ENCODE measurements at regions not wholly inside any gene's neighbourhood (a gene's known extent, or its start where the extent isn't known, plus 50 kb on each side); places are given as distances from the start of the nearest gene placed in this dataset.

- Histone ChIP-seq H3K36me3 (ENCODE audit: insufficient read depth, low read length) (no peaks in the 10 kb centered on the region), H3K27me3 (ENCODE audit: insufficient read depth, low read length) (no peaks in the 10 kb centered on the region)
These were observed 57.5 kb upstream of the WDR1 start for GRCh38 chr4:10173754-10174749.

GRCh38 chr4:10173037-10173753 is 56.6 kb upstream of the WDR1 start:
- Histone ChIP-seq H3K36me3 (ENCODE audit: insufficient read depth, low read length) (no peaks in the 10 kb centered on the region), H3K9me3 (ENCODE audit: low read length) (no peaks in the 10 kb centered on the region), H3K4me1 (ENCODE audit: insufficient read depth, low read length) (no peaks in the 10 kb centered on the region), H3K4me3 (ENCODE audit: low read length) (no peak overlapping the region), H2AFZ (ENCODE audit: low read depth, low read length) (no peak overlapping the region), H3K27me3 (ENCODE audit: insufficient read depth, low read length) (no peaks in the 10 kb centered on the region)

More at GRCh38 chr4:10173754-10174749, 57.5 kb upstream of the WDR1 start:
- Histone ChIP-seq H3K4me3 (ENCODE audit: low read length) (no peak overlapping the region), H3K9me3 (ENCODE audit: low read length) (no peaks in the 10 kb centered on the region), H2AFZ (ENCODE audit: low read depth, low read length) (no peak overlapping the region), H3K4me1 (ENCODE audit: insufficient read depth, low read length) (no peaks in the 10 kb centered on the region)

GRCh38 chr4:10172278-10172921 is 55.8 kb upstream of the WDR1 start:
- no peaks in the 10 kb centered on the region for H3K27me3 ChIP-seq (ENCODE audit: insufficient read depth, low read length)
- no peaks in the 10 kb centered on the region for H3K36me3 ChIP-seq (ENCODE audit: insufficient read depth, low read length)
- H2AFZ ChIP-seq (ENCODE audit: low read depth, low read length): no peak overlapping the region
- H3K4me1 ChIP-seq (ENCODE audit: insufficient read depth, low read length): no peaks in the 10 kb centered on the region
- no peak overlapping the region for H3K4me3 ChIP-seq (ENCODE audit: low read length)
- no peaks in the 10 kb centered on the region for H3K9me3 ChIP-seq (ENCODE audit: low read length)

- no peak overlapping the region for H3K4me3 ChIP-seq (ENCODE audit: low read length)
- H3K36me3 ChIP-seq (ENCODE audit: insufficient read depth, low read length): no peaks in the 10 kb centered on the region
- H3K4me1 ChIP-seq (ENCODE audit: insufficient read depth, low read length): no peaks in the 10 kb centered on the region
- no peaks in the 10 kb centered on the region for H3K9me3 ChIP-seq (ENCODE audit: low read length)
- H3K27me3 ChIP-seq (ENCODE audit: insufficient read depth, low read length): peaks cover 2% of the 10 kb centered on the region
- no peak overlapping the region for H2AFZ ChIP-seq (ENCODE audit: low read depth, low read length)
These were observed 54.5 kb upstream of the WDR1 start for GRCh38 chr4:10171055-10171454.

- Histone ChIP-seq H3K9me3 (ENCODE audit: low read length) (no peaks in the 10 kb centered on the region), H2AFZ (ENCODE audit: low read depth, low read length) (no peak overlapping the region), H3K27me3 (ENCODE audit: insufficient read depth, low read length) (peaks cover 2% of the 10 kb centered on the region), H3K4me3 (ENCODE audit: low read length) (no peak overlapping the region), H3K36me3 (ENCODE audit: insufficient read depth, low read length) (no peaks in the 10 kb centered on the region), H3K4me1 (ENCODE audit: insufficient read depth, low read length) (no peaks in the 10 kb centered on the region)
These were observed 53.3 kb upstream of the WDR1 start for GRCh38 chr4:10169839-10170387.

- H3K4me1 ChIP-seq (ENCODE audit: insufficient read depth, low read length): no peaks in the 10 kb centered on the region
- H3K9me3 ChIP-seq (ENCODE audit: low read length): no peaks in the 10 kb centered on the region
- no peak overlapping the region for H3K4me3 ChIP-seq (ENCODE audit: low read length)
- H2AFZ ChIP-seq (ENCODE audit: low read depth, low read length): no peak overlapping the region
- no peaks in the 10 kb centered on the region for H3K36me3 ChIP-seq (ENCODE audit: insufficient read depth, low read length)
- peaks cover 2% of the 10 kb centered on the region for H3K27me3 ChIP-seq (ENCODE audit: insufficient read depth, low read length)
These were observed 51.6 kb upstream of the WDR1 start for GRCh38 chr4:10168151-10168550.

- Histone ChIP-seq H3K27me3 (ENCODE audit: insufficient read depth, low read length) (peaks cover 2% of the 10 kb centered on the region), H3K4me1 (ENCODE audit: insufficient read depth, low read length) (no peaks in the 10 kb centered on the region), H3K36me3 (ENCODE audit: insufficient read depth, low read length) (no peaks in the 10 kb centered on the region), H2AFZ (ENCODE audit: low read depth, low read length) (no peak overlapping the region), H3K9me3 (ENCODE audit: low read length) (no peaks in the 10 kb centered on the region), H3K4me3 (ENCODE audit: low read length) (no peak overlapping the region)
These were observed 50.6 kb upstream of the WDR1 start for GRCh38 chr4:10167201-10167600.
